Islet precursor cell (in vitro differentiated cells): ENCODE measurements at regions not wholly inside any gene's neighbourhood (a gene's known extent, or its start where the extent isn't known, plus 50 kb on each side); places are given as distances from the start of the nearest gene placed in this dataset.

Experiments used
- DNase-seq: peaks from one replicate; pipeline ENCODE4 v3.0.0-alpha.2; 2018

DNA sequence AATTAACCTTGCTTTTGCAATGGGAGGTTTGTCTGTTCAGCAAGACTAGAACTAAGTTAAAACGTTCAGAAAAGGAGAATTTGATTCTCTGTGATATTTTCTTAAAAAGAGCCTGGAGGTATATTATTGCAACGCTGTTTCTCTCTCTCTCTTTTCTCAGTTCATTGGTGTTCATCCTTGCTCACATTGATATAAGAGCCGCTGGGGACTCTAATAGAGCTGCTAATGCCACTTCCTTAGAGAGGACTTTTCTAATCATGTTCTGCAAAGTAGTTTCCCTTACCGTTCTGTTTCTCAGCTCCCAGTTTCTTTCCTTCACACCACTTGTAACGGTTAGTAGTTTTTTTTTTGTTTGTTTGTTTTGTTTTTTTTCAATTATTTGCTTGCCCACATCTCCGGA is 203.8 kb downstream of the RWDD3 start:
- no peak for DNase-seq

DNA sequence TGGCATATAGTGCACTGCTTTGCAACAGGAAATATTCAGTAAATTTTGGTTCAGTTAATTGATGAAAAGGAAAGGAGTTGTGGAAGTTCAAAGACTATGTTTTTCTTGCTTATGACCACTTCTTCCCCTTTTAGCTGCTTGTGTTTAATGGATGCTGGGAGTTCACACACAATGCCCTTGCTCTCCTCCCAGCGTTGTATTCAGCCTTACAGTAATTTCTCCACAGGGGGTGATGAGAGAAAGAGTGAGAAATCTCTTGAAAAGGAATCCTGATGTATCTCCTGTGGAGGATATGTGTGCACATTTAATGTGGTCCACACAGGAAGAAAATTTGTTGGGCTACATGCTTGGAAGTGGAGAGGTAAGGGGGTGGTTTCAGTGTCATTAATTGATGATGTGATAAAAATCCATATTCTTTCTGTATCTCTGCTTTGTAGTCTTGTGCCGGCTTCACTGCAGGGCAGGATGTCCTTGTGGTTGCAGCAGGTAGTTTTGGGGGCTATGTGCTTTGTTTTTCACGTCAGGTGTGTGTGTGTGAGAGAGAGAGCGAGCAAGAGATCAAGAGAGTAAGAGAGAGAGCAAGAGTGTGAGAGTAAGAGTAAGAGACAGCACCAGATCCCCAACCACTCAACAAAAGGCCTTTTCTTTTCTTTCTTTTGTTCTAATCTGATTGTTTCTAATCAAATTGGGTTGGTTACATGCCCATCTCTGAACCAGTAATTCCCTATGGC is 204.4 kb downstream of the RWDD3 start:
- no peak for DNase-seq

DNA sequence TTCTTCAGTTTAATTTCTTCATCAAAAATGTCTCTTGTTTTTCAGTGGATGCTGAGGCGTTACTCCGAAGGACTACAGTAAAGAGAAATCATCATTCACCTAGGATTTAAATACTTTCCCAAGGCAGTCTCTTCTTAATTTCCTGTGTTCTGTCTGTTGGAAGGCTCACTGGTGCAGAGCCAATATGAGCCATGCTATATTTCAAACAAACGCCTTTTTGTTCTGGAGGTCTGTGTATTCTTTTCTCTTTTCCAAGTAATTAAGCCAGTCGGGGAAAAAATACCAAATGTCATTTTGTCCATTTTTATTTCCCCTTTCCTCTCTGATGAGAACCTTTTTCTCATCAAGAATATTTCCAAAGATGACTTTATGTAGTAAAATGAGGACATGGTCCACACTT is 206.5 kb downstream of the RWDD3 start:
- no peak for DNase-seq

DNA sequence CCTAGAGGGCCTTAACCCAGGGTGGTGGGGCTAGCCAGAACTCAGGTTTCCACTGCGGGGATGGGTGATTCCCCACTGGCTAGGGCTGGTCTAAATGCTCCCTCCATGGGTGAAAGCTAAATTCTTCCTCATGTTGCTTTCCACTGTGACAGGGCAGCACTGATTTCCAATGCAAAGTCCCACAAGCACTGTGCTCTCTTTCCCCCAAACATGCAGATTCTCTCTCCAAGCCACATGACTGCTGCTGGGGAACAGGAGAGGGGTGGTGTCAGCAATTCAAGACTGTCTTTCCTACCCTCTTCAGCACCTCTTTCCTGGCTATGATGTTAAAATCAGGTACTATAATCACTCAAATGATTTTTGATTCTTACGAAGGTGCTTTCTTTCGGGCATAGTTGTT is 215.5 kb downstream of the RWDD3 start:
- no peak for DNase-seq

DNA sequence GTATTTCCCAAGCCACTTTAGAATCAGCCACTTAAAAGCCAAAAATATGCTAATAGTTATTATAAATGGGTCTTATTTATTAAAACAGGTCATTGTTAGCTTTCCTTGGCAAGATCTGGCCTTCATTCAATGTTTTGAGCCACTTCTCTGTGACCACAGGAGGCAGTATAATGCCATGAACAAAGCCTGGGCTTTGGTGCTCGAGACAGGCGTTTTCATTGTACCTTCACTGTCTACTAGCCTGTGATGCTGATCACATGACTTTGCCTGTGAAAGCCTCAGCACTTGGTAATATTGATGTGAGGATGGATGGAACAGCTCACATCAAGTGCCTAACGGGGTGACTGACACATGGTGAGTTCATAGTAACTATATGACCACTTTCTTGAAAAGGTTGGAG is 217.0 kb downstream of the RWDD3 start:
- peak; percentile 54 for DNase-seq

DNA sequence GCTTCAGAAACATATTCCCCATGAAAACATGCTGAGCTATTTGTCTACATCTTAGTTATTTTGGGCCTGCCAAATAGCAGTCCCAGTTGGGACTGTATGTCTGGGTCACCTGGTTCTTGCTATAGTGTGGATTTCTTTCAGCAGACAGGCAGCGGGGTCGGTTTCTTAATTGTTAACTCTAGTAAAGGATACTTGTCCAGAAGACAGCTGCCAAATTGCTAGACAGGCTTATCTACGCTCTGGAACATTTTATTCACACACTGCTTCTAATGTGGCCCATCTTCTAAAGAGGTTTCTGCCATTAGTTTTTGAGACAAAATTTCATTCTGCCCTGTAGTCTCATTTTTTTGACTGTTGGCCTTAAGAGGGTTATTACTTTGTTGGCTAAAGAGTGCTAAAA is 217.9 kb downstream of the RWDD3 start:
- no peak for DNase-seq

DNA sequence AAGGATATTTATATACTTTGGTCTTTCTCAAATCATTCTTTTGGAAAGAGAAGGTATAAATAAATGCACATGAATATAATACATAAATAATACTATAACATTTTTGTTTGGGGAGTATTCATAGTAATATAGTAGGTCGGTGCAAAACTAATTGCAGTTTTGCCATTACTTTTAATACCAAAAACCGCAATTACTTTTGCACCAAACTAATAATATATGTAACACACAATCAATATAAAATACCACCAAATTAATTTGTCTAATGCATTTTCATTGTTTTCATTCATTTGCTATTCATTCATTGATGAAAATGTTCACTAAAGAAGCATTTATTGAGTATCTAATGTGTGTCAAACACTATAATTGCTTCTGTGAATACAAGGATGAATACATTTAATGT is 219.0 kb downstream of the RWDD3 start:
- DNase-seq, result no peak

DNA sequence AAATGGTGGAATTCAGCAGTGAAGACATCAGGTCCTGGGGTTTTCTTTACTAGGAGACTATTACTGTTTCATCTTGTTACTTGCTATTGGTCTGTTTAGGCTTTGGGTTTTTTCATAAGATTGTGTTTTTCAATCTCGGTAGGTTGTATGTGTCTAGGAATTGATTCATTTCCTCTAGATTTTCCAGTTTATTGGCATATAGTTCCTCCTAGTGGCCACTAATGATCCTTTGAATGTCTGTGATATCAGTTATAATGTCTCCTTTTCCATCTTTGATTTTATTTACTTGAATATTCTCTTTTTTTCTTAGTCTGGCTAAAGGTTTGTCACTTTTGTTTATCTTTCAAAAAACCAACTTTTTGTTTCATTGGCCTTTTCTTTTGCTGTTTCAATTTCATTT is 233.0 kb downstream of the RWDD3 start:
- no peak for DNase-seq

DNA sequence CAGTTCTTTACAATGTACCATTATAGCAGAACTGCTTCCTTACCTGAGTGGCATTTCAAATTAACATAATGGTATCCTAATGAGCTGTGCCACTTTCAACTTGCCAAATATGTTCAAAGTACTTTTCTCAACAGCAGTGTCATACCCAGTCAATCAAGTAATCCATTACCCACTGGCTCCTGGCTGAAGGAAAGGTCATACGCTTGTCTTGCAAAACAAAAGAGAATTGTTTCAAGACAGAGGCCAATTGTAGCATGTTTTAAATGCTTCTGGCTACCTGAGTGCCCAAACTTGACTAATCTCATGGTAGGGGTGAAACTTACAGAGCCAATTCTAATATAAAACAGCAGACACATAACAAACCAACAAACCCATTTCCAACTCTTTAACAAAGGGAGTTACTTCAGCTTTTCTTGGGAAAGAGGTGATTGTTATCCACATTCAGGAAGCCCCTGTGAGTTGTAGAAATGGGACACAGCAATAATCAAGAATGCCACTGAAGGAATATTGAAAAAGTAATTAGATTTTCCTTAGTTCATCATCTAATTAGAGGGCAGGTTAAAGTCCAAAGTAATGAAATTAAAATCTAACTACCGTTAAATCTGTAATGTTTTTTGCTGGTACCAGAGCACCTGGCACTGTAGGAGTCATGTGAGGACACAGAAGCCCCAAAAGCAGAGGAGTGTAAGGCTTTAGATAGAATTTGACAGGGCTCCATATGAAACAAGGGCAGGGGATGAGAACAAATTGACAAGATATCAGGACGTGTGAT is 241.9 kb downstream of the RWDD3 start:
- DNase-seq, result peak; percentile 60

DNA sequence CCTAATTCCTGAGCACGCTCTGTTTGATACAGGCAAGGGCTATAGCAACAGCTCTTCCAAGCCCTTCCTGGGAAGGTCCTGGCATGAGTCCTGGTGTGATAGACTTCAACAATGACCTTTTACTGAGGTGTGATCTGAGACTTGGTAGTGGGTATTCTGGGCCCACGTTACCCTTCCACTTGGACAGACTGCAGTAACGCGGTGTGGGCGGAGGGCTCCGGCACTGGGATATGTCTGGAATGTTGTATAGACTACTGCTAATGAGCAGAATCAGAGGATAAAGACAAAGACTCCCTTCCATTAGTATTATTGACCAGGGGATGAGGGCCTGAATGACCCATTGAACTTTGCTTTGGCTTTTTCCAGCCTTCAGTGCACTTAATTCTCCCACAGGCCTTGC is 262.3 kb downstream of the RWDD3 start:
- DNase-seq, result peak; percentile 58

DNA sequence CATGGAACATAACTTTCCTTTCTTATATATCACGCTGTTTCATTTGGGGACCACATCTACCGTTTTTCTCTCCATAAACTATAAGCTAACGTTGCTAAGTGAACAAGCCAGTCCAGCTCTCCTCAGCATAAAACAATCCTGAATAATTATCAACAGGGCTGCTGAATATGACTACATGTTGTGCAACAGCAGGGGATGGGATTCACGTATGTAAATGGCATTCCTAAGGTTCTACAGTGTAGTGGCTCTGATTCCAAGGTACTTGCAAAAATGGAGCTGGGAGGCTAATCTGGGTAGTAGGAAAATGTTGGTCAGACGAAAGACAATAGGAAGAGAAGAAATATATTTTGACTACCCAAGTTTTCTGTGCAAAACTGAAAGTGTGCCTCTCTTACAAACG is 262.8 kb downstream of the RWDD3 start:
- no peak for DNase-seq

DNA sequence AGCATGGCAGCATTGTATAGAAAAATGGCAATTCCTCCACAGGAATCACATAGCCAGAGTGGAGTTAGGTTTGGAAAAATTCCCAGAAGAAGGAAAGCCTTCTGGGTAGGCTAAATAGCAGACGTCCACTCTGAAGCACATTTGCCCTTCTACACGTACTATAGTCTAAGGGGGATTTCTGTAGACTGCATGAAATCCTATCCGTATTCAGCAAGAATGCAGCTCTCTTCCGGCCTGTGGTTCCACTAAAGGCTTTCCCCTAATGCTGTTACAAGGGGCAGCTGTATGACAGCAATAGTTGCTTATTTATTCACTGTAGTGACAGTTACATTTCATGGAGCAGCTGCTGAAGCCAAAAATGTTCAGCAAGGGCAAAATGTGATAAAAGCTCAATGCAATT is 263.6 kb downstream of the RWDD3 start:
- DNase-seq, result no peak

DNA sequence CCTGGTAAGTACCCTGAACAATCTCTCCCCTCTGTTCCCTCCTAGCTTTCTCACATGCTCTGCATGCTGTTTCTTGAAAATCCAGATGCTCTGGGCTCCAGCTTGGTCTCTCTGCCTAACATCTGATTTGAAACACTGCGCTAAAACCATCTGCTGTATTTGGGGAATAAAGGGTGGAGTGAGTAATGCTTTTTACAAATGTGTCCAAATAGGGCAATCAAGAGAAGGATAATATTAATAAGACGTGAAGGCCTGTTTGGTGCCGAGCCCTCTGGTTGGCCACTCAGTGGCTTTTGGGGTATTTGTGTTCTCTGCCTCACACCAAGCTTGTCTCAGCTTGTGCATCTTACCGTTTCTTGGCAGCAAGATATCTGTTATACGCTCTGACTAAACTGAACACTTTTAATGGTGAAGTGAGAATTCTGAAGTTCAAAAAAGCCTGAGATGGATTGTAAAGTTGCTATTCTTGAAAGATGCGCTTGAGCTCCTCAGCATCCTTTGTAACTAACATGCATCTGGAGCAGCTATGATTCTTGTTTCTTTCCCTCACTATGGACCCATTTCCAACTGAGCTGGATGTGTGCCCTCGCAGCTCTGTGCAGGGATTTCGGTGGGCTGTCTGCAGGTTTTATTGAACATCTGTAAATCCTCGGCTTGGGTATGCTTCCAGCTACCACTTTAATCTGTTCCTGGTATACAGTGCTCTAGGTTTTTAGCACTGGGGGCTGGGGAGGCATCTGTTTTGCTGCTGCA is 269.4 kb downstream of the RWDD3 start:
- no peak for DNase-seq

DNA sequence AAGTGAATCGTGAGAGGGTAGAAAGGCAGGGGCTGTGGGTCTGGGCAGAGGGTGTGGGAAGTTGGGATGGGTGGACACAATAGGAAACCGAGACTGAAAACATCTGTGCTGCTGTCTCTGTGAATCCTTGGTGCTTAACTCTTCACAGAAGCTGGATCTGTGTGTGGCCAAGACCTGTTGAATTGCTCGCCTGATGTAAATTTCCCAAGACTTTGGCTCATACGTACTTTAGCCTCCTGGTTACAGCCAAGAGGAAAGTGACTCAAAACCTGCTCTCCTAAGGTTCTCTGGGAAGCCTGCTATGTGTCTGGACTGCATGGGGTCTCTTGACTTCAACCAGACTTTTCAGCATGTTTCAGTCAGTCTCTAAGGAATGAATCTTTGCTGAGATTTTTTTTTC is 270.3 kb downstream of the RWDD3 start:
- DNase-seq, result no peak

DNA sequence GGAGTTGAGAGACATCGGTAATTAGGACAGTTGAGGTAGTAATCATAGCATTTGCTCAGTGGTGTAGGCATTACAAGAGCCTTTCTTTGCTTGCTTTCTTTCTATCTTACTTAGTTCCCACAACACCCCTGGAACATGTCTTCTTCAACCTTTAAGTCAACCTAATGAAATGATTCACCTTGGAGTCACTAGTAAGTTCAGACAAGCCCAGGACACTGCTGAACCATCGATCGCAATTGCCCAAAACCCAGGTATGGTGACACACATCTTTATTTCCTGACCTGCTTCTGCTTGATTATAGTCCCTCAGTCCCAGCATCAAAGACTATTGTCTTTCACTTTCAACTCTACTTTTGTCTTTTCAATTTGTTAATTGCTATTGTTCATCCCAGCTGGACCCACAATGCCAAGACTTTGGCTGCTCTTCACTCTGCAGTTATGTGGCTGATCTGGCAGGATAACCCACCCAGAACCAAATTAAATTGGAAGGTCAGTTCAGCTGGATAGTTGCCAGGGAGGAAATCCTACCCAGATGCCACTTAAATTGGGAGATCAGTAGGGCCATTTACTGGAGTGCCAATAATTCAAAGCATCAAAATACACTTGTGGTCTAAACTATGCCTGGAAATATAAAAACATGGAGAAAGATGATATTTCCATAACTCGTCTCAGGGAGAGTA is 272.9 kb downstream of the RWDD3 start:
- no peak for DNase-seq

DNA sequence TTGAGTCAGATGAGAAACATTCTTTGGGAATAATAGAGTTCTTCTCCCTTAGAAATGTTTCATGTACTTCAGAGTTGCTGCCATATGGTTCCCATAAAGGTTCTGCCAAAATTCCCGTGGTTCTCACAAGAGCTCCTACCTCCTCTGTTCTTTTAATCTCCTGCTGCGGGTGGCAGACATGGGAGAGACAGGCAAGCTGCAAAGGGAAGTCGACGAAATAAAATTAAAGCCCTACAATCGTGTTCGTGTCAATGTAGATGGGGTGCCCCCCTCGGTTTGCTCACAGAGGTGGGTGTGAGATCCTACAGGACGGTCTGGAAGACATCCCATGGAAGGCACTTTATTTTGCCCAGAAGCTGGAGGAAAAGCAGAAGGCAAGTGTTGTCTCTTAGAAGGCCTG is 276.0 kb downstream of the RWDD3 start:
- no peak for DNase-seq

DNA sequence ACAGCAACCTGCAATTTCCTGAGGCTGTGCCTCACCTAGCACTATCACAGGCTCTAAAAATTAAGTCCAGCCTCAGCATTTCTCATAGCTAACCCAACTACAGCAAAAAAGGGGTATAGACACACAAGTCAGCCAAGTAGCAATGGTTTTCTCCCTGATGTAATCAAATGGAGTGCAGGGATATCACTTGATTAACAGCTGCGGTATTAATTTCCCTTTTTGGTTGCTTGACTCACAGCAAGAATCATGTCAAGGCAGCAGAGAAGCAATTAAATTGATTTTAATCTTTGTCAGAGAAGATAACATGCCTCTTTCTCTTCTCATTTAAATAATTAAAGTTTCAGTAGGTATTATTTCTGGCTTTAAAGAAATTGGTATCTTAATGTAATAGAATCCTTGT is 278.9 kb downstream of the RWDD3 start:
- no peak for DNase-seq

DNA sequence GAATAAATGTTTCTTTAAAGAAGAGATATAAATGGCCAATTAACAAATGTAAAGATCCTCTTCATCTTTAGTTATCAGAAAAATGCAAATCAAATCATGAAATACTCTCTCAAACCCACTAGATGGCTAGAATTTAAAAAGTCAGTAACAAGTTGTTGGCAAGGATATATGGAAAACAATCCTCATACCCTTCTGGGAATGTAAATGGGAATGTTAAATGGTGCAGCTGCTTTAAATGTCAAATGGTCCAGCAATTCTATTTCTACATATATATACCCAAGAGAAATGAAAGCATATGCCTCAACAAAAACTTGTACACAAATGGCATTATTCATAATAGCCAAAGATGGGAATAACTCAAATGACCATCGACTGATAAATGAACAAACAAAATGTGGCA is 283.5 kb downstream of the RWDD3 start:
- no peak for DNase-seq

DNA sequence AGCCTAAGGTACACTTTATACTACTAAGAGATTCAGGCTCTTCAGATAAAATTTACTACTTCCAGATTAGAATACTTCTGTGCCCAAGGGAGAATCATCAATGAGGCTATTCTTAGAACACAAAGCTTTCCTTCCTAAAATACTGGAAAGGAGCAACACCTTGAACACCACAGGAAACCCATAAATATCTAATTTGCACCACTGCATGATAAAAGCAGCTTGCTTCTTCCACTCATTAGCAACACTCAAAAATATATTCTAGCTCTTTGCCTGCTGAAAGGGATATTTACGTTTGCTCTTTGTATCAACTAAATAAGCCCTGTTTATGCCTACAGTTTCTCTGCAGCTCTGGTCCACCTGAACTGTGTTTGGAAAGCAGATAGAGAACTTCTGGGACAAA is 284.3 kb downstream of the RWDD3 start:
- no peak for DNase-seq

DNA sequence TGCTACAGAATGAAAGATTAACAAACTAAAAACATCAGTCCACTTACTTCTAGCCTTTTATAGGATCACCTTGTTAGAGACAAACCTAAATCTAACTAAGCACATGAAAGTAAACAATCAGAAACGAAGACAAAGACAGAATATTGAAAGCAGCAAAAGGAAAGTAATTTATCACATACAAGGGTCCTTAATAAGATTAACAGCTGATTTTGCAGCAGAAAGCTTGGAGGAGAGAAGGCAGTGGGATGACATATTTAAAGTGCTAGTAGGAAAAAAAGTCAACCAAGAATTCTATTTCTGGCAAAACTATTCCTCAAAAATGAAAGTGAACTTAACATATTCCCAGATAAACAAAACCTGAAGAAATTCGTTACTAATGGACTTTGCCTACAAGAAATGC is 286.4 kb downstream of the RWDD3 start:
- no peak for DNase-seq

DNA sequence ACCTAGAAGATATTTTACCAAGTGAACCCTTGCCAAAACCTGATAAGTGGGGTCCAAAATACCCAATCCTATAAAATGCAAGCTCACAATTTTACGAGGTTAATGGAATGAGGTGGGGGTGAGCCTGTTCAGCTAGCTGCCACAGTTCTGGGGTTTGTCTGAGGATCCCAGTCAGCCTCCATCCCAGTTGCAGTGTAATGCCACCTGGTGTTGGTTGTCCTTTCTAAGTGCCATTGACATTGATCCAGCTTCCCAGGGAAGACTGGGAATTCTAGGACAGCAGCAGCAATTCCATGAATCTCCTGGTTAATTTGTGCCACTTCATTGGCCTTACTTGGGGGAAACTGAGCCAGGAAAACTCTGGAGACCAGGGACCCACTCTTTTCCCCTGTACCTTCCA is 298.3 kb downstream of the RWDD3 start:
- DNase-seq, result no peak

DNA sequence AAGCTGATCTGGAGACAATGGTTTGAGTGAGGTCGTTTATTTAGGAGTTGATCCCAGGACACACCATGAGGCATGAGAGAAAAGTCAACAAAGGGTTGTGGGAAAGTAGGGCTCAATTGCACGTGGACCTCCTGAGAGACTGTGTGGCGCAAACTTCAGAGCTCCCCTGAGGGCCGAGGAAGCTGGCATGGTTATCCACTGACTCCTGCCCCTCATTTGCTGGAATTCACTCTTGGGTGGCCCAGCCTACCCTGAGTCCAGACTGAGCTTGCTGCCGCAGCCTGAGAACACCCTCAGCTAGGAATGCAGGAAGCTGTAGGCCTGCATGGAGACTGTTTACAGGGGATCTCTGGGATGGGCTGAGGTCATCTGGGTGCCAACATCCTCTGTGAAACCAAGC is 301.0 kb downstream of the RWDD3 start:
- DNase-seq, result no peak

DNA sequence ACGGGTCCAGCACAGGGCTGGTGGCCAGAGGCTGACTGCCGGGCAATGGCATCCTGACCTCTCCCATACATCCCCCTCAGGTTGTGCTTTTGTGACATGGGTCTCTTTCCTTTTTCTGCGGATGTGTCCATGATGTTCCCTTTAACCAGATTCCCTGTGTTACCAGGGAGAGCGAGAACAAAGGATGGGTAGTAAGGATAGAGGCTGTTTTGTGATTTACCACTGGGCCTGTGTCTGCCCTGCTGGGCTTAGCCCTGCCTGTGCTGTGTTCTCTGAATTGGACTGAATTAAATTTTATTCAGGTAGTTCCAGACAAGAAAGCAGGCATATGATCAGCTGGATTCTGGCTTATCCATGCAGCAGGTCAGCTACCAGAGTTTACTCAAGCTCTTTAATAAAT is 301.6 kb downstream of the RWDD3 start:
- no peak for DNase-seq

DNA sequence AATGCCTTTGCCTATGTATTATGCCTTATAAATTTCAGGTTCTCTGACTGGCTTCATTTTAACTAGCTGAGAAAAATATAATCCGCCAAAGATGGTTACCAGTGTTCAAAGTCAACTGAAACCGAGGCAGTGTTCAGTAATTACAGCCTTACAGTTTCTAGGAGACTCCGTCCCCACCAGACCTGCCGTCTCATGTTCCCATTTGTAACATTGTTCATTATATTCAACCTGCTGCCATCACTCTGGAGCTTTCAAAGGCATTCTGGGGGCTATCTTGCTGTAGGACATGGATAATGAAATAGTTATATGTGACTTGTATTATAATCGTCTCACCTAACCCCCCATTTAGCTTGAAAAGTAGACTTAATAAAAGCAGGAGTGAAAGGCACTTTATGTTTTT is 302.5 kb downstream of the RWDD3 start:
- DNase-seq, result no peak
